ENCODE measurements at regions not wholly inside any gene's neighbourhood (a gene's known extent, or its start where the extent isn't known, plus 50 kb on each side); places are given as distances from the start of the nearest gene placed in this dataset.

DNA sequence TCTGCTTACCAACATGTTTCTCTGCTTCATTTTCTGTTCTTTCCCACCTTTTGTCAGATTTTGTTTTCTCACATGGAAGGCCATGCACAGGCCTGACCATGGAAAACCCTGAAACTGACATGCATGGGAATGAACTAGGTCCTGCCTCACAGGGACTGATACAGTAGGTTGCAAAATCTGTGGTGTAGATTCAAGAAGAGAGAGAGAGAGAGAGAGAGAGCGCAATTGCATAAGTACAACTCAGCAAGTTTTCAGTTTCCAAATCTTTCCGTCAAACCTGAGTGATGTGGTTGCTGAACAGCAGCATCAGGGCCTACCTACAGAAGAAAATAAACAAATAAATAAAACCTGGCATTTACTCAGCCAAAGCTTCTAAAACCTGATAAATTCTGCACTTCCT is 87.5 kb upstream of the RNF152 start:
- TF ChIP-seq CTCF (IDR thresholded peaks at IDR 0.05), result no peak
- no peak for TF ChIP-seq EP300 (IDR thresholded peaks at IDR 0.05; ENCODE audit: low read depth)
